ENCODE measurements at regions not wholly inside any gene's neighbourhood (a gene's known extent, or its start where the extent isn't known, plus 50 kb on each side); places are given as distances from the start of the nearest gene placed in this dataset.

DNA sequence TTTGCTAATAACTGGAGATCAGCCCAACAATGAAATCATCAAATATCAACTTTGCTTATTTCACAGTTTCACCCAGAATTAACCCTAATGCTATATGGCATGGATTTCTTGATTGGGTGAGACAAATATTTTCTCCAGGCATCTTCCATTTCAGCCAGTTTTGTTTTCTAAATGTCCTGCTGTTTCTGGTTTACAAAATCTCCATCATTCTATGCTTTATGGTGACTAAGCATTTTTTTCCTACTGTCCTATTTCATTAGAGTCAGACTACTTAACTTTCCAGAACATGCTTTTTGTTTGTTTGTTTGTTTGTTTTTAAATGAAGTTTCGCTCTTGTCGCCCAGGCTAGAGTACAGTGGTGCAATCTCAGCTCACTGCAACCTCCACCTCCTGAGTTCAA, 59.5 kb upstream of the EXOC2 start:
- Histone ChIP-seq H3K4me3 (ENCODE audit: control insufficient read depth in 1 of 7, extremely low read depth in 1 of 7, insufficient read depth in 4 of 7, low read depth in 2 of 7, low read length in 6 of 7) (no peak overlapping the region), H3K36me3 (ENCODE audit: control insufficient read depth in 4 of 4, insufficient read depth in 4 of 4, low read length in 3 of 4) (no peaks in the 10 kb centered on the region), H3K27ac (ENCODE audit: insufficient read depth in 1 of 2, low read depth in 1 of 2, low read length in 2 of 2, poor library complexity in 1 of 2, severe bottlenecking in 2 of 2) (no peak overlapping the region), H3K4me1 (ENCODE audit: control extremely low read depth in 1 of 4, control insufficient read depth in 4 of 4, insufficient read depth in 4 of 4, low read length in 3 of 4) (no peaks in the 10 kb centered on the region), H3K27me3 (replicated peaks in 2 of 5; ENCODE audit: control insufficient read depth in 4 of 5, insufficient read depth in 5 of 5, low read length in 4 of 5) (peaks cover 0 to 8% (median 0%) of the 10 kb centered on the region in 5 experiments), H3K9me3 (ENCODE audit: control extremely low read depth in 1 of 5, control insufficient read depth in 4 of 5, insufficient read depth in 2 of 5, low read depth in 1 of 5, low read length in 4 of 5) (no peaks in the 10 kb centered on the region)
- POLR2A ChIA-PET, result no interaction called here
- no CpG with 5 or more reads among the region's 2 CpGs for WGBS (ENCODE audit: insufficient coverage)
- CTCF ChIA-PET, result no interaction called here
- no peak for DNase-seq

DNA sequence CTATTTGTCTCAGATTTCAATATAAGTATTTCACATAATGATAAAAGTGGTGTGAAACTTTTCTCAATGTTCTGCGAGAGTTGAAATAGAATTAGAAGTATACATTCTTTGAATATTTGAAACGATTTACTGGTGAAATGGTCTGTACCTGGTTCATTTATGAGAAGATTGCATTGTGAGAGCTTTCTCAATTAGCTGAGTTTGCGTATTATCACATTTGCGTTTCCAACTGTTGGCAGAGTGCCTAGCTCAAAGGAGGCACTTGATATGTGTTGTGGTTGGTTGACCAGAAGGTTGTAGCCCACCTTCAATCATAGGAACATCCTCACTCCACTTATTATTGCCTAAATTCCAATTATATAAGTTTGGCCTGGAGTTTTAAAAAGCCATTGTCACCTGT, 58.8 kb upstream of the EXOC2 start:
- CTCF ChIA-PET, result no interaction called here
- POLR2A ChIA-PET, result no interaction called here
- no peak overlapping the region for H3K27ac ChIP-seq (ENCODE audit: insufficient read depth in 1 of 2, low read depth in 1 of 2, low read length in 2 of 2, poor library complexity in 1 of 2, severe bottlenecking in 2 of 2)
- H3K27me3 ChIP-seq (replicated peaks in 2 of 5; ENCODE audit: control insufficient read depth in 4 of 5, insufficient read depth in 5 of 5, low read length in 4 of 5), result peaks cover 0 to 8% (median 0%) of the 10 kb centered on the region in 5 experiments
- H3K4me1 ChIP-seq (ENCODE audit: control extremely low read depth in 1 of 4, control insufficient read depth in 4 of 4, insufficient read depth in 4 of 4, low read length in 3 of 4), result no peaks in the 10 kb centered on the region
- no peak overlapping the region for H3K4me3 ChIP-seq (ENCODE audit: control insufficient read depth in 1 of 7, extremely low read depth in 1 of 7, insufficient read depth in 4 of 7, low read depth in 2 of 7, low read length in 6 of 7)
- no peaks in the 10 kb centered on the region for H3K36me3 ChIP-seq (ENCODE audit: control insufficient read depth in 4 of 4, insufficient read depth in 4 of 4, low read length in 3 of 4)
- H3K9me3 ChIP-seq (ENCODE audit: control extremely low read depth in 1 of 5, control insufficient read depth in 4 of 5, insufficient read depth in 2 of 5, low read depth in 1 of 5, low read length in 4 of 5), result no peaks in the 10 kb centered on the region
- WGBS (ENCODE audit: insufficient coverage), result 93% methylated on average over 3 of the region's 4 CpGs
- DNase-seq, result no peak

DNA sequence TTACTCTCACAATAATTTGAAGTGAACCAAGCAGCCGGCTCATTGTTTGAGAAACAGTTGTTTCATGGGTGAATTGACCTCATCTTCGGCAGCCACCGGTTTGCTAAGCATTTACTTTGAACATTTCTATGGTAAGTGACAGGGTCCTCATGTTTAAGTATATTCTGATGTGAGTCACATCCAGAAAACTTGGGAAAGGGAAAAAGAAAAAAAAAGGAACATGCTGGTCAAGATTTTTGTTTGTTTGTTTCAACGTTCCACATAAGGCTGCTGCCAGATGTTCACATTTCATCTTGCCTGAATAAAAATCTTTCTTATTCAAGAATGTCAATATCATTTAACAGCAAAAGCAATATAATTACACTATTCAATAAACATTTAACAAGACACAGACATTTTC, 55.0 kb upstream of the EXOC2 start:
- POLR2A ChIA-PET, result no interaction called here
- Histone ChIP-seq H3K9me3 (ENCODE audit: control extremely low read depth in 1 of 5, control insufficient read depth in 4 of 5, insufficient read depth in 2 of 5, low read depth in 1 of 5, low read length in 4 of 5) (no peaks in the 10 kb centered on the region), H3K36me3 (ENCODE audit: control insufficient read depth in 4 of 4, insufficient read depth in 4 of 4, low read length in 3 of 4) (no peaks in the 10 kb centered on the region), H3K27ac (ENCODE audit: insufficient read depth in 1 of 2, low read depth in 1 of 2, low read length in 2 of 2, poor library complexity in 1 of 2, severe bottlenecking in 2 of 2) (no peak overlapping the region), H3K4me3 (ENCODE audit: control insufficient read depth in 1 of 7, extremely low read depth in 1 of 7, insufficient read depth in 4 of 7, low read depth in 2 of 7, low read length in 6 of 7) (no peak overlapping the region), H3K27me3 (replicated peaks in 2 of 5; ENCODE audit: control insufficient read depth in 4 of 5, insufficient read depth in 5 of 5, low read length in 4 of 5) (peaks cover 0 to 4% (median 0%) of the 10 kb centered on the region in 5 experiments), H3K4me1 (ENCODE audit: control extremely low read depth in 1 of 4, control insufficient read depth in 4 of 4, insufficient read depth in 4 of 4, low read length in 3 of 4) (no peaks in the 10 kb centered on the region)
- DNase-seq, result no peak
- 100% methylated on average over 1 of the region's 4 CpGs for WGBS (ENCODE audit: insufficient coverage)
- CTCF ChIA-PET, result no interaction called here

DNA sequence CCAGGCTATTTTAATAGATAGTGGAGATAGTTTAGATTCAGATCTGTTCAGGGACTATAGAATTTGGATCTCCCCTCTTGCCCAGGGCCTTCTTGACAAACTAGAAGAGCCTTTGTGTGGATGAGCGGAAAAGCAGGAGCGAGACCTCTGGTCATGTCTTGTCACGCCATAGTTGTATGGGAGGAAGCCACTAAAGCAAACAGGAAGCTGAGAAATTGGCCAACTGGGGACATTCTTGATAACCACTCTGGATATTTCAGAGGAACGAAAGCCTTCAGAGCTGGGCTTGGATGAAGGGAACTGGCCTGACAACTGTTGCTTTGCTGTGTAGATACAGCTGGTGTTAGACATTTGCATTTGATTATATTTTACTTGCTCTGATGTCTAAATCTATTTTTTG, 54.1 kb upstream of the EXOC2 start:
- 92% methylated on average over 3 of the region's 4 CpGs for WGBS (ENCODE audit: insufficient coverage)
- Histone ChIP-seq H3K4me3 (ENCODE audit: control insufficient read depth in 1 of 7, extremely low read depth in 1 of 7, insufficient read depth in 4 of 7, low read depth in 2 of 7, low read length in 6 of 7) (no peak overlapping the region), H3K4me1 (ENCODE audit: control extremely low read depth in 1 of 4, control insufficient read depth in 4 of 4, insufficient read depth in 4 of 4, low read length in 3 of 4) (no peaks in the 10 kb centered on the region), H3K27ac (ENCODE audit: insufficient read depth in 1 of 2, low read depth in 1 of 2, low read length in 2 of 2, poor library complexity in 1 of 2, severe bottlenecking in 2 of 2) (no peak overlapping the region), H3K9me3 (ENCODE audit: control extremely low read depth in 1 of 5, control insufficient read depth in 4 of 5, insufficient read depth in 2 of 5, low read depth in 1 of 5, low read length in 4 of 5) (no peaks in the 10 kb centered on the region), H3K36me3 (ENCODE audit: control insufficient read depth in 4 of 4, insufficient read depth in 4 of 4, low read length in 3 of 4) (no peaks in the 10 kb centered on the region), H3K27me3 (replicated peaks in 2 of 5; ENCODE audit: control insufficient read depth in 4 of 5, insufficient read depth in 5 of 5, low read length in 4 of 5) (peaks cover 0 to 4% (median 0%) of the 10 kb centered on the region in 5 experiments)
- ChIA-PET CTCF (interaction anchor here (1.5 kb wide), 1 partner anchor 32 kb away, joined by 4 read pairs; no protein-coding TSS in a partner anchor), POLR2A (no interaction called here)
- DNase-seq, result no peak

DNA sequence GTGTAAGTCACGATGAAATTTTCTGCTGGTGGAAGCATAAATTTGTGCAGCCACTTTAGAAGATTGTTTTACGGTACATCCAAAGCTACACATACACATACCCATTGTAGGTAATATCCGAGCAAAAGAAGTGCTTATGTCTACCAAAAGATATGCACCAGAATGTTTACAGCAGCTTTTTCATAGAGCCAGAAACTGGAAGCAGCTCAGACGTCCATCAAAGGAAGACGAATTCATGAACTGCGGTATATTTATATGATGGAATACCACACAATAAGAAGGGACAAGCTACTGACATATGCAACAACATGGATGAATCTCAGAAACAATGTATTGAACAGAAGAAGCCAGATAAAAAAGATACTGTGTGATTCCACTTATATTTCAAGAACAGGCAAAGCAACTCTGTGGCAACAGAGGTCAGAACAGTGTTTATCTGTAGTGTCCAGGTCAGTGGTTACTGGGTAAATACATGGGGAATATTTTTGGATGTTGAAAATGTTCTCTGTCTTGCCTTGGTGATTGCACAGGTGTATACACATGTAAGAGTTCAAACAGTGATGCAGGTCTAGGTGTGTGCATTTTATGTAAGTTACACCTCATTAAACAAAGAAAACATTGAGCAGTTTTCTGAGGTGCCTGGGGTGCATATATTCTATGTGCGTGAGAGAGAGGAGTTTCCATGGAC, 51.9 kb upstream of the EXOC2 start:
- no peak overlapping the region for H3K27ac ChIP-seq (ENCODE audit: insufficient read depth in 1 of 2, low read depth in 1 of 2, low read length in 2 of 2, poor library complexity in 1 of 2, severe bottlenecking in 2 of 2)
- H3K4me3 ChIP-seq (ENCODE audit: control insufficient read depth in 1 of 7, extremely low read depth in 1 of 7, insufficient read depth in 4 of 7, low read depth in 2 of 7, low read length in 6 of 7), result no peak overlapping the region
- H3K9me3 ChIP-seq (ENCODE audit: control extremely low read depth in 1 of 5, control insufficient read depth in 4 of 5, insufficient read depth in 2 of 5, low read depth in 1 of 5, low read length in 4 of 5), result no peaks in the 10 kb centered on the region
- DNase-seq, result no peak
- H3K4me1 ChIP-seq (ENCODE audit: control extremely low read depth in 1 of 4, control insufficient read depth in 4 of 4, insufficient read depth in 4 of 4, low read length in 3 of 4), result no peaks in the 10 kb centered on the region
- 100% methylated on average over 3 of the region's 7 CpGs for WGBS (ENCODE audit: insufficient coverage)
- peaks cover 0 to 4% (median 0%) of the 10 kb centered on the region in 5 experiments for H3K27me3 ChIP-seq (replicated peaks in 2 of 5; ENCODE audit: control insufficient read depth in 4 of 5, insufficient read depth in 5 of 5, low read length in 4 of 5)
- no peaks in the 10 kb centered on the region for H3K36me3 ChIP-seq (ENCODE audit: control insufficient read depth in 4 of 4, insufficient read depth in 4 of 4, low read length in 3 of 4)
- CTCF ChIA-PET, result interaction anchor here (0.6 to 0.9 kb wide), 2 partner anchors 14 to 679 kb away, joined by 3 read pairs; no protein-coding TSS in a partner anchor
- POLR2A ChIA-PET, result no interaction called here

DNA sequence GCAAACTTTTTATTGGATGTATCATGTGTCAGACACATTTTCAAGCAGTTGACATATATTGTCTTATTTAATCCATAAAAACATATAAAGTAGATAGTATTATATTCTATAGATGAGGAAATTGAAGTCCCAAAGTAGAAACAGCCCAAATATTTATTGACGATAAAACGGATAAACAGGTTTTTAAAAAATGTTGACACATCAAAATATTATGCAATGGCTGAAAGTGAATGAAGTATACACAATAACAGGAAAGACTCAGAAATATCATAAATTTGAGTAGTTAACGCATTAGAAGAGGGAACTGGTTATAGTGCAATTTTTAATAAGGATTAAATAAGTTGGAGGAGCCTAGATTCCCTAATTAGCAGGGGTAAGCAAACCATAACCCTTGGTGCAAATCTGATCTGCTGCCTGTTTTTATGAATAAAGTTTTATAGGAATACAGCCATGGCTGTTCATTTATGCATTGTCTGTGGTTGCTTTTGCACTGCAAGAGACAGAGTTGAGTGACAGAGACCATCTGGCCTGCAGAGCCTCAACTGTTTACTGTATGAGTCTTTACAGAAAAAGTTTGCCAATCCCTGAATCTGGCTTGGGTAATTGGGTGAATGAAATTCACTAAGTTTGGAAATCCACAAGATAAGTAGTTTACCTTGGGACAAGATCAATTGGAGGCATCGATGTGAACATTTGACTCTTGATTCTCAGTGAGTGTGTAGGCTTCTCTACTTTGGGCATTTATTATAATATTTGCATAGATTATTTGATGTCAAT, 50.6 kb upstream of the EXOC2 start:
- no peaks in the 10 kb centered on the region for H3K36me3 ChIP-seq (ENCODE audit: control insufficient read depth in 4 of 4, insufficient read depth in 4 of 4, low read length in 3 of 4)
- no peak overlapping the region for H3K4me3 ChIP-seq (ENCODE audit: control insufficient read depth in 1 of 7, extremely low read depth in 1 of 7, insufficient read depth in 4 of 7, low read depth in 2 of 7, low read length in 6 of 7)
- no peak overlapping the region for H3K27ac ChIP-seq (ENCODE audit: insufficient read depth in 1 of 2, low read depth in 1 of 2, low read length in 2 of 2, poor library complexity in 1 of 2, severe bottlenecking in 2 of 2)
- H3K9me3 ChIP-seq (ENCODE audit: control extremely low read depth in 1 of 5, control insufficient read depth in 4 of 5, insufficient read depth in 2 of 5, low read depth in 1 of 5, low read length in 4 of 5), result no peaks in the 10 kb centered on the region
- POLR2A ChIA-PET, result no interaction called here
- DNase-seq, result no peak
- peaks cover 0 to 3% (median 0%) of the 10 kb centered on the region in 5 experiments for H3K27me3 ChIP-seq (replicated peaks in 2 of 5; ENCODE audit: control insufficient read depth in 4 of 5, insufficient read depth in 5 of 5, low read length in 4 of 5)
- CTCF ChIA-PET, result interaction anchor here (0.9 kb wide), 1 partner anchor 12 kb away, joined by 3 read pairs; no protein-coding TSS in a partner anchor
- no peaks in the 10 kb centered on the region for H3K4me1 ChIP-seq (ENCODE audit: control extremely low read depth in 1 of 4, control insufficient read depth in 4 of 4, insufficient read depth in 4 of 4, low read length in 3 of 4)
- no CpG with 5 or more reads among the region's 4 CpGs for WGBS (ENCODE audit: insufficient coverage)

All from common myeloid progenitor, CD34-positive (primary cell).